ENCODE measurements at regions not wholly inside any gene's neighbourhood (a gene's known extent, or its start where the extent isn't known, plus 50 kb on each side); places are given as distances from the start of the nearest gene placed in this dataset.
"Not testable (repeated sequence)": the region's sequence is repeated elsewhere in the genome, so short reads cannot be mapped to it uniquely, and the experiment has no call there.

- in situ Hi-C loops (cut with HindIII; ENCODE audit: low pct_ligation_motif_present, low pct_unique_long_range_greater_than_20kb, low sequenced_read_pairs) = no loop called here
Observed at GRCh38 chrX:110472265-110472664, 113.6 kb downstream of the RTL9 start.

DNA sequence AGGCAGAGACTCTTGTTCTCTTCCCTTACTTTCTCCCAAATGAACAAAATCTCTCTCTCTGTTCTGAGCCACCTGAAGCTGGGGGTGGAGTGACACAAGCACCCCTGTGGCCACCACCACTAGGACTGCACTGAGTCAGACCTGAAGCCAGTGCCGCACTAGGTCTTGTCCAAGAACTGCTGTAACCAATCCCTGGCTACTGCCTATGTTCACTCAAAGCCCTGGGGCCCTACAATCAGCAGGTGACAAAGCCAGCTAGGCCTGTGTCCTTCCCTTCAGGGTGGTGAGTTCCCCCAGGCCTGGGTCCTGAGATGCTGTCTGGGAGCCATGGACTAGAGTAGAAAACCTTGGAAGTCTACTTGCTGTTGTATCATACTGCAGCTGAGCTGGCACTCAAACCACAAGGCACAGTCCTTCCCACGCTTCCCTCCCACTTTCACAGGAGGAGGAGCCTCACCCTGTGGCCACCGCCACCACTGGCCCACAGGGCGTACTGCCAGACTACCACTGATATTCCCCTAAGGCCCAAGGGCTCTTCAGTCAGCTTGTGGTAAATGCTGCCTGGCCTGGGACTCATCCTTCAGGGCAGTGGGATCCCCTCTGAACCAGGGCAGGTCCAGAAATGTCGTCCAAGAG, 119.1 kb downstream of the RTL9 start:
- in situ Hi-C loops (cut with HindIII; ENCODE audit: low pct_ligation_motif_present, low pct_unique_long_range_greater_than_20kb, low sequenced_read_pairs) = no loop called here
- DNase-seq = no peak

More at GRCh38 chrX:110472265-110472664, 113.6 kb downstream of the RTL9 start:
- DNase-seq = no peak

DNA sequence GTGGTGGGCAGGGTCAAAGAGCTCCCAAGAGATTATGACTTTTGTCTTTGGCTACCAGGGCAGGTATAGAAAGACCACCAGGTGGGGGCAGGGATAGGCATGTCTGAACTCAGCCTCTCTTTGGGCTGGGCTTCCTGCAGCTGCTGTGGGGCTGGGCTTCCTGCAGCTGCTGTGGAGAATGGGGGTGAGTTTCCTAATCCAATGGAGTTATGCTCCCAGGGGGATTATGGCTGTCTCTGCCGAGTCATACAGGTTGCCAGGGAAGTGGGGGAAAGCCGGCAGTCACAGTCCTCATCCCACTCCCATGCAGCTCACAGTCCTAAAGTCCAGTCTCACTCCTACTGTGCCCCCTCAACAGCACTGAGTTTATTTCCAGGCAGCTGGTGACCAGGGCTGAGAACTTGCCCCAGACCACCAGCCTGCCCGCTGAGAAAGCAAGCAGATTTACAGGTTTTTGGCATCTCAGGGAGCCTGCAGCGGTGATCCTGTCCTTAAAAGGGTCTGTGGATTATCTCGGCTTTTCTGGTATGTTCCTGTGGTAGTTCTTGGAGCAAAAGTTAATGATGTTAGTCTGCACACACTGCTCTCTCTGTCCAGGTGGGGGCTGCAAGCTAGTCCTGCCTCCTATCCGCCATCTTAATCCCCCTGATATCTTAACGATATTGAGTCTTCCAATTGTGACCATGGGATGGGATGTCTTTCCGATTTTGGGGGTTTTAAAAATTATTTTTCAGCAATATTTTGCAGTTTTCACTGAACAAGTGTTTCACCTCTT, 133.4 kb downstream of the RTL9 start:
- in situ Hi-C loops (cut with HindIII; ENCODE audit: low pct_ligation_motif_present, low pct_unique_long_range_greater_than_20kb, low sequenced_read_pairs) = no loop called here
- no peak for DNase-seq

GRCh38 chrX:110504947-110505346, 146.3 kb downstream of the RTL9 start:
- in situ Hi-C loops (cut with HindIII; ENCODE audit: low pct_ligation_motif_present, low pct_unique_long_range_greater_than_20kb, low sequenced_read_pairs) = no loop called here
- DNase-seq = no peak

GRCh38 chrX:110509755-110510532, 151.3 kb downstream of the RTL9 start:
- in situ Hi-C loops (cut with HindIII; ENCODE audit: low pct_ligation_motif_present, low pct_unique_long_range_greater_than_20kb, low sequenced_read_pairs) = no loop called here
- no peak for DNase-seq

DNA sequence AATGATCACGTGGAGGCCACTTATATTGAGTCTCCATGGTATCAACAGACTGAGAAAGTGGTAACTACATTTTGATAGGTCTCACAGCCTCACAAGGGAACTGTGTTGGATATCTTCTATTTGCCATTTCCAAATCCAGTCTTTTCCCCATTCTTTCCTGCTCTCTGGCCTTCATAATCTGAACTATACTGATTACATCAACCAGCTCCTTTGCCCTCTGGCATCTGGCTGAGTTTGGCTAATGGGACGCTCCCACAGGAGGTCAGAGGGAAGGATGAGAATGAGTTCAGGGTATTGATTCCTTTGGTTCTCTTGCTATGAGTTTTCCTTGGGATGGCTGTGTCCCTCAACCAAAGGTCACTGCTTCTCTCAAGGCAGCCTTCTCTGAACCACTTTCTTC, 152.6 kb downstream of the RTL9 start:
- no peak for DNase-seq
- in situ Hi-C loops (cut with HindIII; ENCODE audit: low pct_ligation_motif_present, low pct_unique_long_range_greater_than_20kb, low sequenced_read_pairs) = no loop called here

DNA sequence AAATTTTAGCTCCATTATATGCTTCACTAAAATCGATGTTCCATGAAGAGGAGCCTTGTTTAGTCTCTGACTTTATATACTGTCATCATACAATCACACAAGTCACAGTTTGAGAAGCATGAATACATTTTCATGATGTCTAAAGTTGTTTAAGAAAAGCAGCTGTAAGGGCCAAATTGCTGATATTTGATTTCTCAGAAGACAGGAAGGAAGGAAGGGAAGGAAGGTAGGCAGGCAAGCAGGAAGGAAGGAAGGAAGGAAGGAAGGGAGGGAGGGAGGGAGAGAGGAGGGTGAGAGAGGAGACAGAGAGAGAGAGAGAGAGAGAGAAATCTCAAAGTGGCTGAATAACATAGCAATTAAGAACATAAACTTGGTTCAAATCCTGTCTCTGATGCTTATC, 153.7 kb downstream of the RTL9 start:
- DNase-seq = no peak
- in situ Hi-C loops (cut with HindIII; ENCODE audit: low pct_ligation_motif_present, low pct_unique_long_range_greater_than_20kb, low sequenced_read_pairs) = no loop called here

DNA sequence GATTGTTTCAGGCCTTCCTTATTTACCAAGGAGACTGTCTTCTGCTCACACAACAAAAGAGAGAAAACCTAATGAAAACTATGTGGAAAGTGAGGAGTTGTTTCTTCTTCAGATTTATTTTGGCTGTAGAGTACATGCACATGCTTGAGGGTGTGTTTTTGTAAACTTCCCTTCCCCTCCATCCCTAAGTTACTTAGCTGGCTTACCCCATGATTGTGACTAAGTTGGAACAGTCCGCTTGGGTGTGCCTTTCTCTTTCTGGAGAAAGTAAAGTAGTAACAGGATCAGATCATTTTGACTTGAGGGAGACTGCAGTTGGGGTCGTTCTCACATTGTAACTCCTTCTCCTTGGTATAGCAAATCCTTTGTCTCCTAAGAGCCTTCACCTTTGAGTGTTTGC, 155.9 kb downstream of the RTL9 start:
- in situ Hi-C loops (cut with HindIII; ENCODE audit: low pct_ligation_motif_present, low pct_unique_long_range_greater_than_20kb, low sequenced_read_pairs) = no loop called here

DNA sequence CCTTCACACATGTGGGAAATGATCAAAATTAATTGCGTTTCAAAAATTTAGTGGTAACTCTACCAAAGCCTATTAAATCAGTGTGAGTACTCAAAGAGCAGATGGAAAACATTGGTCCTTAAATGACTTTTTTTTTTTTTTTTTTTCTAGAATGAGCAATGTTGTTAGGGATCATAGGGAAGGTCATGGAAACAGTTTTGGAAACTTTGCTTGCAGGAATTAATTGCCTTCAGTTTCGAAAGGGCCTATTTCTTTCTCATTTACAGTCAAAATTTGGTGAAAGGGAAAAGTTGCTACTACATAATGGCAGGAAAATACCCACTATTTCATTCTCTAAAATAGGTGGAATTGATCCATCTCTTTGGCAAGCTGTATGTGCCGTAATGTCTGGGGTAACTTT, 160.9 kb downstream of the RTL9 start:
- no peak for DNase-seq
- in situ Hi-C loops (cut with HindIII; ENCODE audit: low pct_ligation_motif_present, low pct_unique_long_range_greater_than_20kb, low sequenced_read_pairs) = no loop called here

More for the DNA sequence above, 155.9 kb downstream of the RTL9 start:
- no peak for DNase-seq

- in situ Hi-C loops (cut with HindIII; ENCODE audit: low pct_ligation_motif_present, low pct_unique_long_range_greater_than_20kb, low sequenced_read_pairs) = no loop called here
- DNase-seq = no peak
Observed at GRCh38 chrX:110519906-110520452, 161.3 kb downstream of the RTL9 start.

DNA sequence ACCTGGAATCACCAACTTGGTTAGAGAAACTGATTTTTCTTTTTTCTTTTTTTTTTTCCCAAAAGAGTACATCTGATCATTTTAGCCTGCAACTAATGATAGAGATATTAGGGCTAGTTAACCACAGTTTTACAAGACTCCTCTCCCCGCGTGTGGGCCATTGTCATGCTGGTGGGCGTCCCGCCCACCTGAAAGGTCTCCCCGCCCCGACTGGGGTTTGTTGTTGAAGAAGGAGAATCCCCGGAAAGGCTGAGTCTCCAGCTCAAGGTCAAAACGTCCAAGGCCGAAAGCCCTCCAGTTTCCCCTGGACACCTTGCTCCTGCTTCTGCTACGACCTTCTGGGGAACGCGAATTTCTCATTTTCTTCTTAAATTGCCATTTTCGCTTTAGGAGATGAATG, 162.0 kb downstream of the RTL9 start:
- in situ Hi-C loops (cut with HindIII; ENCODE audit: low pct_ligation_motif_present, low pct_unique_long_range_greater_than_20kb, low sequenced_read_pairs); DNase-seq: not testable (repeated sequence)

- in situ Hi-C loops (cut with HindIII; ENCODE audit: low pct_ligation_motif_present, low pct_unique_long_range_greater_than_20kb, low sequenced_read_pairs) = no loop called here
- no peak for DNase-seq
Observed at GRCh38 chrX:110531873-110532580, 173.4 kb downstream of the RTL9 start.

- in situ Hi-C loops (cut with HindIII; ENCODE audit: low pct_ligation_motif_present, low pct_unique_long_range_greater_than_20kb, low sequenced_read_pairs) = no loop called here
- no peak for DNase-seq
Observed at GRCh38 chrX:110532581-110532931, 173.9 kb downstream of the RTL9 start.

- no peak for DNase-seq
- in situ Hi-C loops (cut with HindIII; ENCODE audit: low pct_ligation_motif_present, low pct_unique_long_range_greater_than_20kb, low sequenced_read_pairs) = no loop called here
Observed at GRCh38 chrX:110536816-110537215, 178.2 kb downstream of the RTL9 start.

GRCh38 chrX:110541266-110541665, 182.6 kb downstream of the RTL9 start:
- DNase-seq = no peak
- in situ Hi-C loops (cut with HindIII; ENCODE audit: low pct_ligation_motif_present, low pct_unique_long_range_greater_than_20kb, low sequenced_read_pairs) = no loop called here

DNA sequence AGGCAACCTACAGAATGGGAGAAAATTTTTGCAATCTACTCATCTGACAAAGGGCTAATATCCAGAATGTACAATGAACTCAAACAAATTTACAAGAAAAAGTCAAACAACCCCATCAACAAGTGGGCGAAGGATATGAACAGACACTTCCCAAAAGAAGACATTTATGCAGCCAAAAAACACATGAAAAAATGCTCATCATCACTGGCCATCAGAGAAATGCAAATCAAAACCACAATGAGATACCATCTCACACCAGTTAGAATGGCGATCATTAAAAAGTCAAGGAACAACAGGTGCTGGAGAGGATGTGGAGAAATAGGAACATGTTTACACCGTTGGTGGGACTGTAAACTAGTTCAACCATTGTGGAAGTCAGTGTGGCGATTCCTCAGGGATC, 192.2 kb downstream of the RTL9 start:
- in situ Hi-C loops (cut with HindIII; ENCODE audit: low pct_ligation_motif_present, low pct_unique_long_range_greater_than_20kb, low sequenced_read_pairs); DNase-seq: not testable (repeated sequence)

- in situ Hi-C loops (cut with HindIII; ENCODE audit: low pct_ligation_motif_present, low pct_unique_long_range_greater_than_20kb, low sequenced_read_pairs) = no loop called here
- no peak for DNase-seq
Observed at GRCh38 chrX:110557864-110558263, 199.2 kb downstream of the RTL9 start.

DNA sequence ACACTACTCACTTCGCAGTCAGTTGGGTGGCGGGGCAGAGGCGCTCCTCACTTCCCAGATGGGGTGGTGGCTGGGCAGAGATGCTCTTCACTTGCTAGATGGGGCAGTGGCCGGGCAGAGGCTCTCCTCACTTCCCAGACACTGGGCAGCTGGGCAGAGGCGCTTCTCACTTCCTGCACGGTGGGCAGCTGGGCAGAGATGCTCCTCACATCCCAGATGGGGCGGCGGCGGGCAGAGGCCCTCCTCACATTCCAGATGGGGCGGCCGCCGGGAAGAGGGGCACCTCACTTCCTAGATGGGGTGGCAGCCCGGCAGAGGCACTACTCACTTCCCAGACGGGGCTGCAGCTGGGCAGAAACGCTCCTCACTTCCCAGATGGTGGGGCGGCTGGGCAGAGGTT, 199.8 kb downstream of the RTL9 start:
- no peak for DNase-seq
- in situ Hi-C loops (cut with HindIII; ENCODE audit: low pct_ligation_motif_present, low pct_unique_long_range_greater_than_20kb, low sequenced_read_pairs) = no loop called here

GRCh38 chrX:110561034-110561433, 202.4 kb downstream of the RTL9 start:
- no peak for DNase-seq

More at GRCh38 chrX:110561034-110561433, 202.4 kb downstream of the RTL9 start:
- in situ Hi-C loops (cut with HindIII; ENCODE audit: low pct_ligation_motif_present, low pct_unique_long_range_greater_than_20kb, low sequenced_read_pairs) = no loop called here

All from ACHN (cell line).